Thyroid gland (tissue), 4 donors: ENCODE measurements at regions not wholly inside any gene's neighbourhood (a gene's known extent, or its start where the extent isn't known, plus 50 kb on each side); places are given as distances from the start of the nearest gene placed in this dataset.

Experiments used
- CTCF ChIP-seq, 6 experiments: fragments of 200-600 bp in 3 of 6; fragments of 450-650 bp in 3 of 6; sonication (generic) in 3 of 6; IDR thresholded peaks; one replicate each; pipeline ENCODE4 v1.5.1; 2016 to 2019; ENCODE audit warnings: antibody characterized with exemption in 6 of 6, mild to moderate bottlenecking in 2 of 6, inconsistent platforms in 1 of 6, moderate library complexity in 1 of 6
- POLR2A ChIP-seq, 2 donors: fragments of 450-650 bp; IDR thresholded peaks; one replicate each; pipeline ENCODE4 v1.6.1; 2017; ENCODE audit warnings: antibody characterized with exemption in 2 of 2, mild to moderate bottlenecking in 2 of 2, moderate library complexity in 1 of 2

GRCh38 chr1:65741993-65742392, 50.7 kb upstream of the PDE4B start:
- TF ChIP-seq POLR2A (IDR thresholded peaks at IDR 0.05) (no peak), CTCF (IDR thresholded peaks at IDR 0.05) (no peak)
